Uterus (tissue), 3 donors: ENCODE measurements at regions not wholly inside any gene's neighbourhood (a gene's known extent, or its start where the extent isn't known, plus 50 kb on each side); places are given as distances from the start of the nearest gene placed in this dataset.

Experiments used
- DNase-seq, 2 donors: peaks; one replicate each; pipeline ENCODE4 v3.0.0-alpha.2; 2019 to 2020
- H3K27ac ChIP-seq, 2 donors: fragments of 200-600 bp; sonication (generic); 1 replicate in 1 of 2; 2 replicates in 1 of 2; pipeline ENCODE4 v1.5.1; 2016 to 2018
- H3K27me3 ChIP-seq, 2 donors: fragments of 200-600 bp; sonication (generic); one replicate each; pipeline ENCODE4 v1.5.1; 2018 to 2019; ENCODE audit warnings: control low read depth in 1 of 2
- H3K36me3 ChIP-seq, 2 donors: fragments of 200-600 bp; sonication (generic); one replicate each; pipeline ENCODE4 v1.5.1; 2019; ENCODE audit warnings: control low read depth in 1 of 2
- H3K4me1 ChIP-seq, 2 donors: fragments of 200-600 bp; sonication (generic); one replicate each; pipeline ENCODE4 v1.5.1; 2018 to 2019; ENCODE audit warnings: control low read depth in 1 of 2
- H3K4me3 ChIP-seq, 2 donors: fragments of 200-600 bp; sonication (generic); 1 replicate in 1 of 2; 2 replicates in 1 of 2; pipeline ENCODE4 v1.5.1; 2018 to 2019; ENCODE audit warnings: mild to moderate bottlenecking in 1 of 2
- H3K9me3 ChIP-seq, 2 donors: fragments of 200-600 bp; sonication (generic); one replicate each; pipeline ENCODE4 v1.5.1; 2019; ENCODE audit warnings: control low read depth in 1 of 2
- CTCF ChIP-seq, 4 experiments: fragments of 200-600 bp in 2 of 4; fragments of 450-650 bp in 2 of 4; sonication (generic) in 2 of 4; IDR thresholded peaks; one replicate each; pipeline ENCODE4 v1.5.1; 2016 to 2019; ENCODE audit warnings: antibody characterized with exemption in 4 of 4, mild to moderate bottlenecking in 2 of 4, moderate library complexity in 1 of 4
- POLR2A ChIP-seq, 2 donors: fragments of 450-650 bp; IDR thresholded peaks; one replicate each; pipeline ENCODE4 v1.6.1; 2016; ENCODE audit warnings: antibody characterized with exemption in 2 of 2, mild to moderate bottlenecking in 1 of 2, moderate library complexity in 1 of 2
- intact Hi-C: fragments of 100-400 bp; cut with DNase I; formaldehyde crosslinking; loops from one replicate; pipeline ENCODE4 v1.15.1; 2023; ENCODE audit warnings: low total_unique reads
- donor health status: DM: yes; HTN: yes; CAD: no.

- Histone ChIP-seq H3K9me3 (no peaks in the 10 kb centered on the region), H3K4me3 (no peak overlapping the region), H3K27me3 (no peaks in the 10 kb centered on the region), H3K36me3 (no peaks in the 10 kb centered on the region), H3K4me1 (no peaks in the 10 kb centered on the region), H3K27ac (no peak overlapping the region)
- intact Hi-C loops = no loop called here
- DNase-seq = no peak
- TF ChIP-seq CTCF (IDR thresholded peaks at IDR 0.05) (no peak), POLR2A (IDR thresholded peaks at IDR 0.05) (no peak)
These were observed 84.1 kb upstream of the TSHZ2 start for GRCh38 chr20:52888096-52888495.

GRCh38 chr20:52880997-52881396 lies 91.2 kb upstream of the TSHZ2 start:
- H3K9me3 ChIP-seq = no peaks in the 10 kb centered on the region
- no peak overlapping the region for H3K4me3 ChIP-seq
- DNase-seq = no peak
- no peaks in the 10 kb centered on the region for H3K4me1 ChIP-seq
- no peak overlapping the region for H3K27ac ChIP-seq
- TF ChIP-seq POLR2A (IDR thresholded peaks at IDR 0.05) = no peak
- no peak for TF ChIP-seq CTCF (IDR thresholded peaks at IDR 0.05)
- no peaks in the 10 kb centered on the region for H3K27me3 ChIP-seq
- H3K36me3 ChIP-seq = no peaks in the 10 kb centered on the region
- intact Hi-C loops = no loop called here

GRCh38 chr20:52880259-52880658 lies 91.9 kb upstream of the TSHZ2 start:
- Histone ChIP-seq H3K36me3 (no peaks in the 10 kb centered on the region), H3K9me3 (no peaks in the 10 kb centered on the region), H3K4me1 (no peaks in the 10 kb centered on the region), H3K27me3 (no peaks in the 10 kb centered on the region), H3K27ac (no peak overlapping the region), H3K4me3 (no peak overlapping the region)
- intact Hi-C loops = no loop called here
- no peak for DNase-seq
- TF ChIP-seq POLR2A (IDR thresholded peaks at IDR 0.05) (no peak), CTCF (IDR thresholded peaks at IDR 0.05) (no peak)

GRCh38 chr20:52874241-52874640 lies 97.9 kb upstream of the TSHZ2 start:
- H3K4me3 ChIP-seq = no peak overlapping the region
- no peaks in the 10 kb centered on the region for H3K9me3 ChIP-seq
- no peaks in the 10 kb centered on the region for H3K4me1 ChIP-seq
- intact Hi-C loops = no loop called here
- no peaks in the 10 kb centered on the region for H3K27me3 ChIP-seq
- TF ChIP-seq CTCF (IDR thresholded peaks at IDR 0.05) (no peak), POLR2A (IDR thresholded peaks at IDR 0.05) (no peak)
- H3K27ac ChIP-seq = no peak overlapping the region
- H3K36me3 ChIP-seq = no peaks in the 10 kb centered on the region
- DNase-seq = no peak

GRCh38 chr20:52869698-52870501 lies 102.3 kb upstream of the TSHZ2 start:
- no peaks in the 10 kb centered on the region for H3K9me3 ChIP-seq
- H3K36me3 ChIP-seq = no peaks in the 10 kb centered on the region
- DNase-seq = no peak
- no peak for TF ChIP-seq CTCF (IDR thresholded peaks at IDR 0.05)
- TF ChIP-seq POLR2A (IDR thresholded peaks at IDR 0.05) = no peak
- H3K27ac ChIP-seq = no peak overlapping the region
- no peak overlapping the region for H3K4me3 ChIP-seq
- intact Hi-C loops = no loop called here
- no peaks in the 10 kb centered on the region for H3K27me3 ChIP-seq
- H3K4me1 ChIP-seq = no peaks in the 10 kb centered on the region
